ENCODE measurements at regions not wholly inside any gene's neighbourhood (a gene's known extent, or its start where the extent isn't known, plus 50 kb on each side); places are given as distances from the start of the nearest gene placed in this dataset.

DNA sequence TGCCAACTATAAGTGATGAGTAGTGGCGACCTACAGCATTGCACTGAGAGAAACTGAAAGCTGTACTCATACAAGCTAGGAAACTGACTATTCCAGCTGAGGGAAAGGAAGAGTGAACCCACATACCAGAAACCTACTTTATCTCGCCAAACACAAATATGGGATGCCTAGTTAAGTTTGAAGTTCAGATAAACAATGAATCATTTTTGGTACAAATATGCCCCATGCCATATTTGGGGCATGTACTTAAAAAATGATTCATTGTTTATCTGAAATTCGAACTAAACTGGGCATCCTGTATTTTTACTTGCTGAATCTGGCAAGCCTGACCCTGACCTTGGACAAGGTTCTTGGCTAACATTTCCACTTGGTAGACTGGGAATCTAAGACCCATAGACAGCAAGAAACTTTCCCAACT lies 527.8 kb upstream of the PSMD7 start:
- DNase-seq, result no peak

GRCh38 chr16:73764321-73764720 lies 532.3 kb upstream of the PSMD7 start:
- no peak for DNase-seq

- no peak for DNase-seq
These were observed 540.1 kb upstream of the PSMD7 start for GRCh38 chr16:73756289-73757178.

GRCh38 chr16:73753931-73754330 lies 542.7 kb upstream of the PSMD7 start:
- no peak for DNase-seq

- DNase-seq, result no peak
These were observed 546.0 kb upstream of the PSMD7 start for GRCh38 chr16:73750639-73751038.

DNA sequence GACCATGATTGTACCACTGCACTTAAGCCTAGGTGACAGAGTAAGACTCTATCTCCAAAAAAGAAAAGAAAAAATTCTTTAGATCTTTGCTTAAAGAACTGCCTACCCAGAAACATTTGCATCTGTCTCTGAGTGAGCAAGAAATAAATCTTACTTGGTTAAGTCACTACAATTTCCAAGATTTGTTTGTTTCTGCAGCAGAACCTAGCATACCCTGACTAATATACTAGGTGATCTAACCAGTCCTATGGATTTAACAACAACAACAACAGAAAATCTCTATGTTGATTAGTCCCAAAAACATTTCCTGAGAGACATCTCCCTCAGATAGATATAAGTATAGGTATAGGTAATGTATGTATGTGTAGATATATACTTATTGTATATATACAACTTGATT lies 549.3 kb upstream of the PSMD7 start:
- no peak for DNase-seq

GRCh38 chr16:73746554-73746953 lies 550.1 kb upstream of the PSMD7 start:
- no peak for DNase-seq

GRCh38 chr16:73743665-73744496 lies 552.7 kb upstream of the PSMD7 start:
- DNase-seq, result no peak

DNA sequence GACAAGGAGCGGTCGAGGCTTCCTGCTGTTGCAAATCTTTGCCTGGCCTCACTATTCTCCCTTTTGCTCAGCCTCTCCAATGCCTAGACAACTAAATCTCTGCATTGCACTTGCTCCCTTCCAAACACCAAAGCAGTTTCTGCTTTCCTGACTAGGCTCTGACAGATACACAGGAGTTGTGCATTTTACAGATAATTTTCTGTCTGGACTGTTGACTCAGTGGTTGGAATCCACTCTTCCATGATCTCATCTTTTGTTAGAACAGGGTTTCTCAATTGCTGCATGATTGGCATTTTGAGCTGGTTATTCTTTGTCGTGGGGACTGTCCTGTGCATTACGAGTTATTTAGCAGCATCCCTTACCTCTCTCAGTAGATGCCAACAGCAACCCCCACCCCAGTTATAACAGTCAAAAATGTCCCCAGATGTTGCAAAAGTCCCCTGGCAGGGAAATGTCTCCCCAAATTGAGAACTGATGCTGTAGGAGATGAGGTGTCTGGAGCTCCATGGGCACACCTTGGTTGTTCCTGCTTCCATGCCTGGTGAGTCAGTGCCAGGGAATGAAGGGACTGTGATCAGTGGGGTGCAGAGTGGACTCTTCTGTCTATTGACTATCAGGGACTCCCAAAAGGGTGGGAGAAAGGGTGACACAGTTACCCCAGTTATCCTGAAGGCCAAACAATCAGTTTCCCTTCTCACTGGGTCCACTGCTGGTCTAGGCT lies 557.4 kb upstream of the PSMD7 start:
- DNase-seq, result no peak

DNA sequence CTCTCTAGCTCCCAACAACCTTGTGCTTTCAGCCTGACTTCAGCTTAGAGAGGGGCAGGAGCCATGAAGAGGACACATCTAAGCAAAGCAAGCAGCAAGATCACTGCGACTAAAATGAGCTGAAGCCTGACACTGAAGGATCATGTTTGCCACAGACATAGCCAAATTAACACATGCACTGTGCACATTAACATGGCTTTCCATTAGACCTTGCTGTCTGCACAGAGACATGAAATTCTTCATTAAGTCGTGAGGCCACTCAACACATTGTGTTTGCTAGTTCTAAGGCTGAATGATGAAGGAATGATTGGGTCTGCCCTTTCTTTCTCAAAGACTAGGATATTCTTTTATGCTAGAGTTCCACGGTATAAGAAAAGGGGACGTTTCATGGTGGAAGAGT lies 558.3 kb upstream of the PSMD7 start:
- DNase-seq, result no peak

DNA sequence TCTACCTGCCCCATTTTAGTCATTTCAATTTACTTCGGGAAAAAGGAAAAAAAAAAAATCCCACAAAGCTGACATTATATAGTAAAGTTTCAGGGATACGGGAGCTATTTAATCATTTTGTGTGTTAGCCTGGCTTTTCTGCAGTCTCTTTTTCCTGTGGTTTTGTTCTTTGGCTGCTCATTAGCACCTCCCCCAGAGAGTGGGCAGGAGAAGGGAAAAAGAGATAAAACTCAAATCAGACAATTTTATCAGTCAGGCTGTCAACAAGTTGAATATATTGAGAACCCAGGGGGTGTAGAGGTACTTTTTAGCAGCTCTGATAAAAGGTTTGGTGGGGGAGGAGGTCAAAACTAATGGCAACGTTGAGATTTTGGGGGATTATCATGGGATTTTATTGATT lies 559.0 kb upstream of the PSMD7 start:
- DNase-seq, result no peak

DNA sequence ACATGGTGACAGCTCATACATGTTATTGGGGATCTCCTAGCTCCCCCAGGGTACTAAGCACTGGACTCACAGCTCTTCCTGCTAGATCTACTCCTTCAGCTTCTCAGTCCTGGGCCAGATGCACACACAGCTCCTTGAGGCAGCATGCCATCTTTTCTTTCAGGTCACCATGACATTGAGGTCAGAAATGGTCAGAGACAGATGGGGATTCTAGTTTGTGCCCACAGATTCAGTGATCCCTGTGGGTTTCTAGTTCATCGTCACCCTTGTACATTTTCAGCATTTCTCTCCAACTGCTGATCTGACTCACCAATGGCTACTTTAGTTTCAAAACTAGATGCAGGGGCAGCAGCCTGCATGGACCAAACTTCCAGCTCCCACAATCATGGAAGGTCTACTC lies 560.7 kb upstream of the PSMD7 start:
- DNase-seq, result no peak

- no peak for DNase-seq
These were observed 561.6 kb upstream of the PSMD7 start for GRCh38 chr16:73735018-73735417.

GRCh38 chr16:73732681-73733080 lies 563.9 kb upstream of the PSMD7 start:
- no peak for DNase-seq

DNA sequence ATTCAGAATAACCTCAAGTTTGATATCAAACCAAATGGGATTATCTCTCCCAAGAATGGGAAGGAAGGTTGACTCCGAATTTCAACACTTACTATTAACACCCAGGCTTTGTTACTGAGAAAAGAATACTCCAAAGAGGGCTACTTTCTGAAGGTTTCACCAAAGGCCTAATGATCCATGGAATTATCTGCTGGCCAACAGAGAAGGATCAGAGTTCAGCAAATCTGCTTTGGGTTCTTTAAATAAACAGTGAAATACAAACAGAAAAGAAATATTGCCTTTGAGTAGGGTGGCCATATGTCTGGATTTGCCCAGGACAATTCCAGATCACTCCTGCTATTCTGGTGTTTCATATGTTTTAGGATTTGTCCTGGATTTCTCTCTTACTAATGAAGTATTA lies 564.5 kb upstream of the PSMD7 start:
- no peak for DNase-seq

DNA sequence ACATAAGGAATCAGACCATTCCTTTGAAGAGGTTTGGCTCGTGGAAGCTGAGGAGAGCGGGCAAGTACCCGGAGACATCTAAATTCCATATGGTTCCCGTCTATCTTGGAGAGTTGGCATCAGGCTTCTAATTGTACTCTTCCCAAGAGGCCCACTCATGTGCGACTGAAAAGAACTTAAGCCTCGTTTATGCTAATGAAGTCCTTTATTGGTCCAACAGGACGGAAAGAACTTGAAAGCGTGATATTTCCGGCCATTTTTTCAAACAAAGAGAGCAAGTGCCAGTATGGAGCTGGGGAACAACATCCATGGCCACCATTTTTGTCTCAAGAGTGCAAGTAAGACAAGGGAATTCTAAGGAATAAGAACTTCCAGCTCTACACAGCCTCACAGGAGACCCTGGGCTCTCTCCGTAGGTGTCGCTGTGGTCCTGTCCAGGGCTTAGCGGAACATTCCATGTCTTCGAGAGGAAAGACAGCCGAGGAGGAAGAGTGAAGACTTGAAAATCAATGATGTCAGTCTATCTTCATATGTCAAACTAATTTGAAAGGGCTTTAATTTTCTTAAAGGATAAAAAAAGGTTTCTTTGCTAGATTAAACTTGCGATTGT lies 566.0 kb upstream of the PSMD7 start:
- DNase-seq, result no peak

DNA sequence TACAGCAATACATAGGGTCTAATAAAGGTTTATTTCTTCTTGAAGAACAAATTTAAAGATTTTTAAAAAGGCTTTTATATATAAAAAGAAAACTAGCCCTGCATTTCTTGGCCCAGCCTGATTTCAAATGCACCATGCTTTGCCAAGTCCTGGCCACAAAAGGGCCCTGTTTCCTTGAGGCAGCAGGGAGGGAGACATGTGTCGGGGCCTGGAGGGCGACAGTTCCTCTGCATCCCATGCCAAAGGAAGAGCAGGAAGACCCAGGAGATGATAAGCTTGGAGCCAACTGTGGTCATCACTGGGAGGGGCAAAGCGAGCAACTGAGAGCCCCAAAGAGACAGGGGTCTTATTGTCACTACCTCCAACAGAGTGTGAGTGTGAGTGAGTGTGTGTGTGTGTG lies 571.5 kb upstream of the PSMD7 start:
- DNase-seq, result peak in 15 of 58 donors; percentile 5 to 26 (median 16)

DNA sequence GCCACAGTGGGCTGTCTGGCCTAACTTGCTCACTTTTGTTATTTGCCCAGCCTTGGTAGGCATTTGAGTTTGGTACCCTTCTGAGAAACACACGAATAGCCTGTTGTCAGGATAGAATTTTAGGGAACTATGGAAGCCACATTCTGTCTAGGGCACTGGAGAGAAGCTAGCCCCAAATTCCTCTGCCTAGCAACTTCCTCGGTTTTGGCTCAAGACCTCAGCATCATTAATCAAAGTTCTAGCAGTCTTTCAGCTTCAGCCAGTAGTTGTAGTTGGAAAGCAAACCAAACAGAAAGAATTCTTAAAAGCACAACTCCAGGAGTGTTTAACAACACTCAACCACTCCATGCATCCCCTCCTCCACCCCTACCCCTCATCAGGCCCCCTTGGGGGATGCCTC lies 572.1 kb upstream of the PSMD7 start:
- no peak for DNase-seq

GRCh38 chr16:73717266-73717974 lies 579.2 kb upstream of the PSMD7 start:
- DNase-seq, result peak in 31 of 58 donors; percentile 4 to 76 (median 40)

DNA sequence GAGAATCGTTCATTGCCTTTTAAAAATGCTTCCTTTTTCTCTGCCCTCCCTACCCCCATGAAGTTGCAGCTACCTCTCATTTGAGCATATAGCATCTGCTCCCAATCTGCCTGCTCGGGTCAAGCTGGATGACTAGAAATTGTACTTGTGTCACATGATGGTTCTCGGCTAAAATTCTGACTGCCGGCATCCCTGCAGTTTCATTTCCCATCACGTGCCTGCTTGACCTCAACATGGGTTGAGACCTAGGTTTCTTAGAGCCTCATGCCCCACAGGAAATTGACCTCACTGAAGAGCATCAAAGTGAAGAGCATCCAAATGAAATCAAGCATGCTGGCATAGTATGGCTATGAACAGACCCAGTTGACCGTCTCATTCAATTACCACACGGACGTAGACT lies 581.6 kb upstream of the PSMD7 start:
- no peak for DNase-seq
